22Rv1 (cell line): ENCODE measurements at regions not wholly inside any gene's neighbourhood (a gene's known extent, or its start where the extent isn't known, plus 50 kb on each side); places are given as distances from the start of the nearest gene placed in this dataset.

Source experiments
- ZFX ChIP-seq: fragments of 450-650 bp; IDR thresholded peaks from 2 replicates; pipeline ENCODE4 v1.6.1; 2017; ENCODE audit warnings: antibody characterized with exemption, borderline replicate concordance
- TF ChIP-seq, protein P1 (sequence below): fragments of 450-650 bp; IDR thresholded peaks from 2 replicates; pipeline ENCODE4 v1.5.1; 2017; ENCODE audit warnings: mild to moderate bottlenecking

DNA sequence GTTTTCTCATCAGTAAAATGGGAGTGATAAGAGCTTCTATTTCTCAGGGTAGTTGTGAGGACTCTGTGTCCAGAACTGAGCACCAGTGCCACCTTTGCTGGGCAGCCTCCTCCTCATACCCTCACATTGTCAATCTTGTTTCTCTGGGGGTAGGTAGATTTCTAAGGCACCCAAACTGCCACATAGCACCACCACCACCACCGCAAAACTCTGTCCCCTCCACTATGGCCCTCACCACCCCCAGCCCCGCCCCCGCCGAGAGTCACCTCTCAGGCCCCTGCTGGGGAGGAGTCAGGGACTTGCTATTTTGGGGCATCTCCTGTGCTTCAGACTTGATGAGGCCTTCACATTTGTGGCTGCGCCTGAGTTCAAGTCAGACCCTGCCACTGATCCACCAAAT, 549.2 kb downstream of the PTPRU start:
- TF ChIP-seq, protein P1, sequence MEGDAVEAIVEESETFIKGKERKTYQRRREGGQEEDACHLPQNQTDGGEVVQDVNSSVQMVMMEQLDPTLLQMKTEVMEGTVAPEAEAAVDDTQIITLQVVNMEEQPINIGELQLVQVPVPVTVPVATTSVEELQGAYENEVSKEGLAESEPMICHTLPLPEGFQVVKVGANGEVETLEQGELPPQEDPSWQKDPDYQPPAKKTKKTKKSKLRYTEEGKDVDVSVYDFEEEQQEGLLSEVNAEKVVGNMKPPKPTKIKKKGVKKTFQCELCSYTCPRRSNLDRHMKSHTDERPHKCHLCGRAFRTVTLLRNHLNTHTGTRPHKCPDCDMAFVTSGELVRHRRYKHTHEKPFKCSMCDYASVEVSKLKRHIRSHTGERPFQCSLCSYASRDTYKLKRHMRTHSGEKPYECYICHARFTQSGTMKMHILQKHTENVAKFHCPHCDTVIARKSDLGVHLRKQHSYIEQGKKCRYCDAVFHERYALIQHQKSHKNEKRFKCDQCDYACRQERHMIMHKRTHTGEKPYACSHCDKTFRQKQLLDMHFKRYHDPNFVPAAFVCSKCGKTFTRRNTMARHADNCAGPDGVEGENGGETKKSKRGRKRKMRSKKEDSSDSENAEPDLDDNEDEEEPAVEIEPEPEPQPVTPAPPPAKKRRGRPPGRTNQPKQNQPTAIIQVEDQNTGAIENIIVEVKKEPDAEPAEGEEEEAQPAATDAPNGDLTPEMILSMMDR: no peak
- TF ChIP-seq ZFX: no peak
